ENCODE measurements at regions not wholly inside any gene's neighbourhood (a gene's known extent, or its start where the extent isn't known, plus 50 kb on each side); places are given as distances from the start of the nearest gene placed in this dataset.

DNA sequence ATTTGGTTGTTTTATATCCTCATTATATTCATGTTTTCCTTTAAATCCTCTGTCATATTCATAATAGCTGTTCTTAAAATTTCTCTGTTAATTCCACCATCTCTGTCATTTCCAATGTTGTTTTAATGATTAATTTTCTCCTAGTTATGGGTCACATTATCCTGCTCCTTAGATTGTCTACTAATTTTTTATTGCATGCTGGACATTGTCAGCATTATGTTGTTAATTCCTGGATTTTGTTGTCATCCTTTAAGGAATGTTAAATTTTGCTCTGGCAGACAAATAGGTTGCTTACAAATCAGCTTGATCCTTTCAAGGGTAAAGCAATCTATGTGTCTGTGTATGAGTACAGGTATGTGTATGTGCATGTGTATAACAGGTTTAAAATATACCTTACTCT, 393.8 kb upstream of the POU3F1 start:
- TF ChIP-seq, protein P1, sequence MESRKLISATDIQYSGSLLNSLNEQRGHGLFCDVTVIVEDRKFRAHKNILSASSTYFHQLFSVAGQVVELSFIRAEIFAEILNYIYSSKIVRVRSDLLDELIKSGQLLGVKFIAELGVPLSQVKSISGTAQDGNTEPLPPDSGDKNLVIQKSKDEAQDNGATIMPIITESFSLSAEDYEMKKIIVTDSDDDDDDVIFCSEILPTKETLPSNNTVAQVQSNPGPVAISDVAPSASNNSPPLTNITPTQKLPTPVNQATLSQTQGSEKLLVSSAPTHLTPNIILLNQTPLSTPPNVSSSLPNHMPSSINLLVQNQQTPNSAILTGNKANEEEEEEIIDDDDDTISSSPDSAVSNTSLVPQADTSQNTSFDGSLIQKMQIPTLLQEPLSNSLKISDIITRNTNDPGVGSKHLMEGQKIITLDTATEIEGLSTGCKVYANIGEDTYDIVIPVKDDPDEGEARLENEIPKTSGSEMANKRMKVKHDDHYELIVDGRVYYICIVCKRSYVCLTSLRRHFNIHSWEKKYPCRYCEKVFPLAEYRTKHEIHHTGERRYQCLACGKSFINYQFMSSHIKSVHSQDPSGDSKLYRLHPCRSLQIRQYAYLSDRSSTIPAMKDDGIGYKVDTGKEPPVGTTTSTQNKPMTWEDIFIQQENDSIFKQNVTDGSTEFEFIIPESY (IDR thresholded peaks at IDR 0.05): no peak
- TF ChIP-seq JUND (IDR thresholded peaks at IDR 0.05): no peak
- no peak for TF ChIP-seq YY1 (IDR thresholded peaks at IDR 0.05)
- TF ChIP-seq, protein P2, sequence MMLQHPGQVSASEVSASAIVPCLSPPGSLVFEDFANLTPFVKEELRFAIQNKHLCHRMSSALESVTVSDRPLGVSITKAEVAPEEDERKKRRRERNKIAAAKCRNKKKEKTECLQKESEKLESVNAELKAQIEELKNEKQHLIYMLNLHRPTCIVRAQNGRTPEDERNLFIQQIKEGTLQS (IDR thresholded peaks at IDR 0.05): no peak
- TF ChIP-seq RXRA (IDR thresholded peaks at IDR 0.05): no peak
- TF ChIP-seq HNF4G (IDR thresholded peaks at IDR 0.05): no peak
- TF ChIP-seq TAF1 (conservative IDR thresholded peaks at IDR 0.05): no peak
- TF ChIP-seq, protein P3, sequence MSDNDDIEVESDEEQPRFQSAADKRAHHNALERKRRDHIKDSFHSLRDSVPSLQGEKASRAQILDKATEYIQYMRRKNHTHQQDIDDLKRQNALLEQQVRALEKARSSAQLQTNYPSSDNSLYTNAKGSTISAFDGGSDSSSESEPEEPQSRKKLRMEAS (IDR thresholded peaks at IDR 0.05): no peak
- no peak for TF ChIP-seq SP1 (IDR thresholded peaks at IDR 0.05)
- TF ChIP-seq, protein P4, sequence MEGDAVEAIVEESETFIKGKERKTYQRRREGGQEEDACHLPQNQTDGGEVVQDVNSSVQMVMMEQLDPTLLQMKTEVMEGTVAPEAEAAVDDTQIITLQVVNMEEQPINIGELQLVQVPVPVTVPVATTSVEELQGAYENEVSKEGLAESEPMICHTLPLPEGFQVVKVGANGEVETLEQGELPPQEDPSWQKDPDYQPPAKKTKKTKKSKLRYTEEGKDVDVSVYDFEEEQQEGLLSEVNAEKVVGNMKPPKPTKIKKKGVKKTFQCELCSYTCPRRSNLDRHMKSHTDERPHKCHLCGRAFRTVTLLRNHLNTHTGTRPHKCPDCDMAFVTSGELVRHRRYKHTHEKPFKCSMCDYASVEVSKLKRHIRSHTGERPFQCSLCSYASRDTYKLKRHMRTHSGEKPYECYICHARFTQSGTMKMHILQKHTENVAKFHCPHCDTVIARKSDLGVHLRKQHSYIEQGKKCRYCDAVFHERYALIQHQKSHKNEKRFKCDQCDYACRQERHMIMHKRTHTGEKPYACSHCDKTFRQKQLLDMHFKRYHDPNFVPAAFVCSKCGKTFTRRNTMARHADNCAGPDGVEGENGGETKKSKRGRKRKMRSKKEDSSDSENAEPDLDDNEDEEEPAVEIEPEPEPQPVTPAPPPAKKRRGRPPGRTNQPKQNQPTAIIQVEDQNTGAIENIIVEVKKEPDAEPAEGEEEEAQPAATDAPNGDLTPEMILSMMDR (IDR thresholded peaks at IDR 0.05; ENCODE audit: low read depth, low read length, missing input control): no peak
- TF ChIP-seq RAD21 (IDR thresholded peaks at IDR 0.05): no peak
- no peak for TF ChIP-seq FOXA1 (IDR thresholded peaks at IDR 0.05)
- TF ChIP-seq EGR1 (IDR thresholded peaks at IDR 0.05; ENCODE audit: low read depth in 2 of 2): no peak
- no peak for TF ChIP-seq GABPA (IDR thresholded peaks at IDR 0.05 in 1 of 2, conservative IDR thresholded peaks at IDR 0.05 in 1 of 2)
- TF ChIP-seq HNF4A (conservative IDR thresholded peaks at IDR 0.05): no peak
- no peak for TF ChIP-seq NR2F2 (IDR thresholded peaks at IDR 0.05)
- TF ChIP-seq, protein P5, sequence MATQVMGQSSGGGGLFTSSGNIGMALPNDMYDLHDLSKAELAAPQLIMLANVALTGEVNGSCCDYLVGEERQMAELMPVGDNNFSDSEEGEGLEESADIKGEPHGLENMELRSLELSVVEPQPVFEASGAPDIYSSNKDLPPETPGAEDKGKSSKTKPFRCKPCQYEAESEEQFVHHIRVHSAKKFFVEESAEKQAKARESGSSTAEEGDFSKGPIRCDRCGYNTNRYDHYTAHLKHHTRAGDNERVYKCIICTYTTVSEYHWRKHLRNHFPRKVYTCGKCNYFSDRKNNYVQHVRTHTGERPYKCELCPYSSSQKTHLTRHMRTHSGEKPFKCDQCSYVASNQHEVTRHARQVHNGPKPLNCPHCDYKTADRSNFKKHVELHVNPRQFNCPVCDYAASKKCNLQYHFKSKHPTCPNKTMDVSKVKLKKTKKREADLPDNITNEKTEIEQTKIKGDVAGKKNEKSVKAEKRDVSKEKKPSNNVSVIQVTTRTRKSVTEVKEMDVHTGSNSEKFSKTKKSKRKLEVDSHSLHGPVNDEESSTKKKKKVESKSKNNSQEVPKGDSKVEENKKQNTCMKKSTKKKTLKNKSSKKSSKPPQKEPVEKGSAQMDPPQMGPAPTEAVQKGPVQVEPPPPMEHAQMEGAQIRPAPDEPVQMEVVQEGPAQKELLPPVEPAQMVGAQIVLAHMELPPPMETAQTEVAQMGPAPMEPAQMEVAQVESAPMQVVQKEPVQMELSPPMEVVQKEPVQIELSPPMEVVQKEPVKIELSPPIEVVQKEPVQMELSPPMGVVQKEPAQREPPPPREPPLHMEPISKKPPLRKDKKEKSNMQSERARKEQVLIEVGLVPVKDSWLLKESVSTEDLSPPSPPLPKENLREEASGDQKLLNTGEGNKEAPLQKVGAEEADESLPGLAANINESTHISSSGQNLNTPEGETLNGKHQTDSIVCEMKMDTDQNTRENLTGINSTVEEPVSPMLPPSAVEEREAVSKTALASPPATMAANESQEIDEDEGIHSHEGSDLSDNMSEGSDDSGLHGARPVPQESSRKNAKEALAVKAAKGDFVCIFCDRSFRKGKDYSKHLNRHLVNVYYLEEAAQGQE (IDR thresholded peaks at IDR 0.05): no peak
- no peak for TF ChIP-seq FOXA2 (IDR thresholded peaks at IDR 0.05)
- no peak overlapping the region for H3K9ac ChIP-seq (ENCODE audit: low read depth in 1 of 2, low read length in 2 of 2)
- DNase-seq (ENCODE audit: low spot score): no peak

More for the DNA sequence above, 393.8 kb upstream of the POU3F1 start:
- Histone ChIP-seq H3K27ac (ENCODE audit: low read depth in 1 of 2, low read length in 2 of 2) (no peak overlapping the region), H3K36me3 (ENCODE audit: control insufficient read depth in 4 of 4, insufficient read depth in 3 of 4, low read depth in 1 of 4, low read length in 3 of 4) (no peaks in the 10 kb centered on the region), H3K4me1 (ENCODE audit: control insufficient read depth in 4 of 4, insufficient read depth in 4 of 4, low read length in 3 of 4) (no peaks in the 10 kb centered on the region), H3K27me3 (ENCODE audit: control insufficient read depth in 4 of 4, insufficient read depth in 4 of 4, low read length in 3 of 4) (no peaks in the 10 kb centered on the region), H3K4me3 (ENCODE audit: low read depth in 1 of 3, low read length in 3 of 3) (no peak overlapping the region), H3K9me3 (ENCODE audit: control insufficient read depth in 4 of 4, low read length in 3 of 4) (peaks cover 0 to 6% (median 4%) of the 10 kb centered on the region in 4 donors)

Measured in liver (tissue), 7 donors.